HEK293 (cell line): ENCODE measurements at regions not wholly inside any gene's neighbourhood (a gene's known extent, or its start where the extent isn't known, plus 50 kb on each side); places are given as distances from the start of the nearest gene placed in this dataset.

ENCODE experiments used
- CTCF ChIA-PET: fragments of 350-600 bp; formaldehyde crosslinking; extraction: SDS; loops from one replicate; lab custom pipeline; 2021; ENCODE audit warnings: antibody characterized with exemption; lab: Yijun Ruan, JAX
- POLR2A ChIA-PET: fragments of 300-600 bp; formaldehyde crosslinking; extraction: SDS; loops from one replicate; lab custom pipeline; 2020; ENCODE audit warnings: antibody characterized with exemption, inconsistent platforms; lab: Yijun Ruan, JAX
- H3K27ac ChIP-seq: fragments of 200-500 bp; sonication (Bioruptor generic); 2 replicates; pipeline ENCODE4 v1.5.1; 2014; ENCODE audit warnings: low read depth, low read length, control low read depth, inconsistent platforms; ENCODE audit errors: extremely low read depth
- H3K36me3 ChIP-seq, 2 experiments: fragments of 200-500 bp in 1 of 2; sonication (Bioruptor generic) in 1 of 2; 1 replicate in 1 of 2; 2 replicates in 1 of 2; pipeline ENCODE4 v1.5.1; 2014 to 2017; ENCODE audit warnings: inconsistent platforms in 2 of 2, low read length in 2 of 2; ENCODE audit not compliant: control insufficient read depth in 2 of 2, insufficient read depth in 1 of 2
- H3K4me1 ChIP-seq: fragments of 200-500 bp; sonication (Bioruptor generic); 2 replicates; pipeline ENCODE4 v1.5.1; 2014; ENCODE audit warnings: mild to moderate bottlenecking, low read length, inconsistent platforms; ENCODE audit not compliant: control insufficient read depth, insufficient read depth
- H3K4me3 ChIP-seq: 2 replicates; pipeline ENCODE4 v1.5.1; 2011; ENCODE audit warnings: low read depth, mild to moderate bottlenecking, control low read depth, low read length, moderate library complexity
- H3K9me3 ChIP-seq: fragments of 200-500 bp; sonication (Bioruptor generic); 2 replicates; pipeline ENCODE4 v1.5.1; 2014; ENCODE audit warnings: low read depth, low read length, inconsistent platforms; ENCODE audit not compliant: control insufficient read depth, insufficient read depth
- FEZF1 ChIP-seq: fragments of 450-650 bp; formaldehyde crosslinking; IDR thresholded peaks from 2 replicates; pipeline ENCODE4 v1.5.1; 2016; ENCODE audit warnings: missing biosample characterization, missing genetic modification characterization
- GLI2 ChIP-seq: fragments of 450-650 bp; formaldehyde crosslinking; IDR thresholded peaks from 2 replicates; pipeline ENCODE4; 2017; ENCODE audit warnings: missing biosample characterization, missing genetic modification characterization, low read depth, borderline replicate concordance
- MYNN ChIP-seq: fragments of 450-650 bp; formaldehyde crosslinking; IDR thresholded peaks from 2 replicates; pipeline ENCODE4 v1.5.1; 2016; ENCODE audit warnings: missing biosample characterization, missing genetic modification characterization, borderline replicate concordance
- SETDB1 ChIP-seq: IDR thresholded peaks from one replicate; pipeline ENCODE4 v1.6.1; 2017; ENCODE audit warnings: mild to moderate bottlenecking, low read length, moderate library complexity, mixed read lengths; ENCODE audit not compliant: insufficient read length
- YY1 ChIP-seq: fragments of 450-650 bp; formaldehyde crosslinking; IDR thresholded peaks from 2 replicates; pipeline ENCODE4 v1.5.1; 2018; ENCODE audit warnings: missing biosample characterization, missing genetic modification characterization
- ZNF114 ChIP-seq: fragments of 450-650 bp; formaldehyde crosslinking; IDR thresholded peaks from 2 replicates; pipeline ENCODE4 v1.5.0; 2017; ENCODE audit warnings: missing biosample characterization, missing genetic modification characterization
- ZNF266 ChIP-seq: fragments of 450-650 bp; formaldehyde crosslinking; IDR thresholded peaks from 2 replicates; pipeline ENCODE4 v1.5.1; 2016; ENCODE audit warnings: missing biosample characterization, missing genetic modification characterization, low read depth
- ZNF514 ChIP-seq: fragments of 450-650 bp; formaldehyde crosslinking; IDR thresholded peaks from 2 replicates; pipeline ENCODE4 v1.5.1; 2016; ENCODE audit warnings: missing biosample characterization, missing genetic modification characterization
- ZNF548 ChIP-seq: fragments of 450-650 bp; formaldehyde crosslinking; IDR thresholded peaks from 2 replicates; pipeline ENCODE4 v1.5.1; 2016; ENCODE audit warnings: missing biosample characterization, missing genetic modification characterization
- ZNF558 ChIP-seq: fragments of 450-650 bp; formaldehyde crosslinking; IDR thresholded peaks from 2 replicates; pipeline ENCODE4 v1.5.1; 2016; ENCODE audit warnings: missing biosample characterization, missing genetic modification characterization
- ZNF571 ChIP-seq: fragments of 450-650 bp; formaldehyde crosslinking; IDR thresholded peaks from 2 replicates; pipeline ENCODE4 v1.5.0; 2017; ENCODE audit warnings: missing biosample characterization, missing genetic modification characterization
- ZNF600 ChIP-seq: fragments of 450-650 bp; formaldehyde crosslinking; IDR thresholded peaks from 2 replicates; pipeline ENCODE4 v1.5.1; 2016; ENCODE audit warnings: missing biosample characterization, missing genetic modification characterization
- ZNF624 ChIP-seq: fragments of 450-650 bp; formaldehyde crosslinking; IDR thresholded peaks from 2 replicates; pipeline ENCODE4 v1.5.1; 2017; ENCODE audit warnings: missing biosample characterization, missing genetic modification characterization
- ZNF660 ChIP-seq: fragments of 450-650 bp; IDR thresholded peaks from 2 replicates; pipeline ENCODE4 v1.5.1; 2018; ENCODE audit warnings: missing biosample characterization, mild to moderate bottlenecking, missing genetic modification characterization
- TF ChIP-seq, protein P1 (sequence below): fragments of 450-650 bp; formaldehyde crosslinking; IDR thresholded peaks from 2 replicates; pipeline ENCODE4 v1.5.1; 2016; ENCODE audit warnings: missing biosample characterization, missing genetic modification characterization, borderline replicate concordance
- TF ChIP-seq, protein P2 (sequence below): fragments of 450-650 bp; formaldehyde crosslinking; IDR thresholded peaks from 2 replicates; pipeline ENCODE4 v1.5.1; 2016; ENCODE audit warnings: missing biosample characterization, missing genetic modification characterization
- TF ChIP-seq, protein P3 (sequence below): fragments of 450-650 bp; IDR thresholded peaks from 2 replicates; pipeline ENCODE4 v1.5.1; 2018; ENCODE audit warnings: missing biosample characterization, missing genetic modification characterization
- TF ChIP-seq, protein P4 (sequence below): fragments of 450-650 bp; formaldehyde crosslinking; IDR thresholded peaks from 2 replicates; pipeline ENCODE4 v1.5.1; 2016; ENCODE audit warnings: missing biosample characterization, missing genetic modification characterization
- TF ChIP-seq, protein P5 (sequence below): fragments of 450-650 bp; formaldehyde crosslinking; optimal IDR thresholded peaks from 2 replicates; pipeline ENCODE3; 2016; ENCODE audit warnings: missing biosample characterization, mild to moderate bottlenecking, missing genetic modification characterization

DNA sequence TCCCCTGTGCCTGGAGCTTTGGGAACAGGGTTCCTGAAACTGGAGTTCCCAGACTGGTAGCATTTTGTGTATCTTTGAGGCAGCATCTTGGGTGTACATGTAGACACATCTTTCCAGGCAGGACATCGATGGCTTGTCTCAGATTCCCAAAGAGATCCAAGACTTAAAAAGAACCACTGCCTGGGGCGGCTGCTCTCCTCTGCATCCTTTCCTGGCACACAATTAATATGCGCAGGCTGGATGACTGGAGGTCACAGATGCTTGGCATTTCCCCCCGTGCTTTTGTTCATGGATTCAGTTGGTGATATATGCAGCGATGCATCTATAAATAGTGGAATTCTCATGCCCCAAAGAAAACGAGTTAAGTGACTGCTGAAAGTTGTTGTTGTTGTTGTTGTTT, 80.5 kb downstream of the CLDN34 start:
- Histone ChIP-seq H3K4me3 (no peak overlapping the region), H3K4me1 (no peaks in the 10 kb centered on the region), H3K9me3 (no peaks in the 10 kb centered on the region)
- CTCF ChIA-PET, result no interaction called here
- TF ChIP-seq ZNF600 (tag by site-specific recombination), result no peak
- TF ChIP-seq ZNF266 (tag by site-specific recombination), result no peak
- TF ChIP-seq ZNF114 (tag by site-specific recombination), result no peak
- TF ChIP-seq ZNF660, result no peak
- no peak for TF ChIP-seq ZNF558 (tag by site-specific recombination)
- TF ChIP-seq, protein P1, sequence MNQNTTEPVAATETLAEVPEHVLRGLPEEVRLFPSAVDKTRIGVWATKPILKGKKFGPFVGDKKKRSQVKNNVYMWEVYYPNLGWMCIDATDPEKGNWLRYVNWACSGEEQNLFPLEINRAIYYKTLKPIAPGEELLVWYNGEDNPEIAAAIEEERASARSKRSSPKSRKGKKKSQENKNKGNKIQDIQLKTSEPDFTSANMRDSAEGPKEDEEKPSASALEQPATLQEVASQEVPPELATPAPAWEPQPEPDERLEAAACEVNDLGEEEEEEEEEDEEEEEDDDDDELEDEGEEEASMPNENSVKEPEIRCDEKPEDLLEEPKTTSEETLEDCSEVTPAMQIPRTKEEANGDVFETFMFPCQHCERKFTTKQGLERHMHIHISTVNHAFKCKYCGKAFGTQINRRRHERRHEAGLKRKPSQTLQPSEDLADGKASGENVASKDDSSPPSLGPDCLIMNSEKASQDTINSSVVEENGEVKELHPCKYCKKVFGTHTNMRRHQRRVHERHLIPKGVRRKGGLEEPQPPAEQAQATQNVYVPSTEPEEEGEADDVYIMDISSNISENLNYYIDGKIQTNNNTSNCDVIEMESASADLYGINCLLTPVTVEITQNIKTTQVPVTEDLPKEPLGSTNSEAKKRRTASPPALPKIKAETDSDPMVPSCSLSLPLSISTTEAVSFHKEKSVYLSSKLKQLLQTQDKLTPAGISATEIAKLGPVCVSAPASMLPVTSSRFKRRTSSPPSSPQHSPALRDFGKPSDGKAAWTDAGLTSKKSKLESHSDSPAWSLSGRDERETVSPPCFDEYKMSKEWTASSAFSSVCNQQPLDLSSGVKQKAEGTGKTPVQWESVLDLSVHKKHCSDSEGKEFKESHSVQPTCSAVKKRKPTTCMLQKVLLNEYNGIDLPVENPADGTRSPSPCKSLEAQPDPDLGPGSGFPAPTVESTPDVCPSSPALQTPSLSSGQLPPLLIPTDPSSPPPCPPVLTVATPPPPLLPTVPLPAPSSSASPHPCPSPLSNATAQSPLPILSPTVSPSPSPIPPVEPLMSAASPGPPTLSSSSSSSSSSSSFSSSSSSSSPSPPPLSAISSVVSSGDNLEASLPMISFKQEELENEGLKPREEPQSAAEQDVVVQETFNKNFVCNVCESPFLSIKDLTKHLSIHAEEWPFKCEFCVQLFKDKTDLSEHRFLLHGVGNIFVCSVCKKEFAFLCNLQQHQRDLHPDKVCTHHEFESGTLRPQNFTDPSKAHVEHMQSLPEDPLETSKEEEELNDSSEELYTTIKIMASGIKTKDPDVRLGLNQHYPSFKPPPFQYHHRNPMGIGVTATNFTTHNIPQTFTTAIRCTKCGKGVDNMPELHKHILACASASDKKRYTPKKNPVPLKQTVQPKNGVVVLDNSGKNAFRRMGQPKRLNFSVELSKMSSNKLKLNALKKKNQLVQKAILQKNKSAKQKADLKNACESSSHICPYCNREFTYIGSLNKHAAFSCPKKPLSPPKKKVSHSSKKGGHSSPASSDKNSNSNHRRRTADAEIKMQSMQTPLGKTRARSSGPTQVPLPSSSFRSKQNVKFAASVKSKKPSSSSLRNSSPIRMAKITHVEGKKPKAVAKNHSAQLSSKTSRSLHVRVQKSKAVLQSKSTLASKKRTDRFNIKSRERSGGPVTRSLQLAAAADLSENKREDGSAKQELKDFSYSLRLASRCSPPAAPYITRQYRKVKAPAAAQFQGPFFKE (tag by site-specific recombination), result no peak
- TF ChIP-seq SETDB1, result no peak
- TF ChIP-seq ZNF514 (tag by site-specific recombination), result no peak
- TF ChIP-seq, all 188 proteins: peak for 0
- Histone ChIP-seq H3K27ac (no peak overlapping the region), H3K36me3 (no peaks in the 10 kb centered on the region)
- POLR2A ChIA-PET, result no interaction called here

DNA sequence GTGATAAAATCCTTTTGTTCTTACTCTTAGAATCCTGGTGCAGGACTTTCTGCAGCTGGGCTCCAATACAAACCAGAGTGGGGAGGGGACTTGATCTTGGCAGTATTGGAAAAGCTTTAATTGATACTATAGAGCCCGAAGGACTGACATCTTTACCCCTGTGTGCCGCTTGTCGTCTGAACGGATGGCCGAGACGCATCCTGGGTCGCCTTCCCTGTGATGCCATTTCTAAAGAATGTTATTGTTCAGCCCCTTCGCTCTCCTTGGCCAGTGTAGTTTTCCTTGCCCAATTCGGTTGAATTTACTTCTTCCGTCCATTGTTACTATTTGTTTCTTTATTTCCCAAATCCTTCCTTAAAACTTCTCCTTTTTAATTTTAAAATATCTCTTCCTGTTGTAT, 80.9 kb downstream of the CLDN34 start:
- Histone ChIP-seq H3K9me3 (no peaks in the 10 kb centered on the region), H3K4me1 (no peaks in the 10 kb centered on the region), H3K27ac (no peak overlapping the region), H3K36me3 (no peaks in the 10 kb centered on the region), H3K4me3 (no peak overlapping the region)
- ChIA-PET CTCF (no interaction called here), POLR2A (no interaction called here)
- TF ChIP-seq GLI2 (tag by site-specific recombination), result no peak
- TF ChIP-seq ZNF571, result no peak
- TF ChIP-seq ZNF558 (tag by site-specific recombination), result no peak
- TF ChIP-seq MYNN (tag by site-specific recombination), result no peak
- TF ChIP-seq, protein P2, sequence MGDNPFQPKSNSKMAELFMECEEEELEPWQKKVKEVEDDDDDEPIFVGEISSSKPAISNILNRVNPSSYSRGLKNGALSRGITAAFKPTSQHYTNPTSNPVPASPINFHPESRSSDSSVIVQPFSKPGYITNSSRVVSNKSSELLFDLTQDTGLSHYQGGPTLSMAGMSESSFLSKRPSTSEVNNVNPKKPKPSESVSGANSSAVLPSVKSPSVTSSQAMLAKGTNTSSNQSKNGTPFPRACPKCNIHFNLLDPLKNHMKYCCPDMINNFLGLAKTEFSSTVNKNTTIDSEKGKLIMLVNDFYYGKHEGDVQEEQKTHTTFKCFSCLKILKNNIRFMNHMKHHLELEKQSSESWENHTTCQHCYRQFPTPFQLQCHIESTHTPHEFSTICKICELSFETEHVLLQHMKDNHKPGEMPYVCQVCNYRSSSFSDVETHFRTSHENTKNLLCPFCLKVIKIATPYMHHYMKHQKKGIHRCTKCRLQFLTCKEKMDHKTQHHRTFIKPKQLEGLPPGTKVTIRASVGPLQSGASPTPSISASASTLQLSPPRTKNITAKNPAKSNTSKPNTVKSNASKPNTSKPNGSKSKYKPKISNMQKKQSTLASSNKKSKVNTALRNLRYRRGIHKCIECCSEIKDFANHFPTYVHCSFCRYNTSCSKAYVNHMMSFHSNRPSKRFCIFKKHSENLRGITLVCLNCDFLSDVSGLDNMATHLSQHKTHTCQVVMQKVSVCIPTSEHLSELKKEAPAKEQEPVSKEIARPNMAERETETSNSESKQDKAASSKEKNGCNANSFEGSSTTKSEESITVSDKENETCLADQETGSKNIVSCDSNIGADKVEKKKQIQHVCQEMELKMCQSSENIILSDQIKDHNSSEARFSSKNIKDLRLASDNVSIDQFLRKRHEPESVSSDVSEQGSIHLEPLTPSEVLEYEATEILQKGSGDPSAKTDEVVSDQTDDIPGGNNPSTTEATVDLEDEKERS (tag by site-specific recombination), result no peak
- no peak for TF ChIP-seq FEZF1 (tag by site-specific recombination)
- TF ChIP-seq, protein P3, sequence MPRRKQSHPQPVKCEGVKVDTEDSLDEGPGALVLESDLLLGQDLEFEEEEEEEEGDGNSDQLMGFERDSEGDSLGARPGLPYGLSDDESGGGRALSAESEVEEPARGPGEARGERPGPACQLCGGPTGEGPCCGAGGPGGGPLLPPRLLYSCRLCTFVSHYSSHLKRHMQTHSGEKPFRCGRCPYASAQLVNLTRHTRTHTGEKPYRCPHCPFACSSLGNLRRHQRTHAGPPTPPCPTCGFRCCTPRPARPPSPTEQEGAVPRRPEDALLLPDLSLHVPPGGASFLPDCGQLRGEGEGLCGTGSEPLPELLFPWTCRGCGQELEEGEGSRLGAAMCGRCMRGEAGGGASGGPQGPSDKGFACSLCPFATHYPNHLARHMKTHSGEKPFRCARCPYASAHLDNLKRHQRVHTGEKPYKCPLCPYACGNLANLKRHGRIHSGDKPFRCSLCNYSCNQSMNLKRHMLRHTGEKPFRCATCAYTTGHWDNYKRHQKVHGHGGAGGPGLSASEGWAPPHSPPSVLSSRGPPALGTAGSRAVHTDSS (tag by site-specific recombination), result no peak
- TF ChIP-seq, protein P4, sequence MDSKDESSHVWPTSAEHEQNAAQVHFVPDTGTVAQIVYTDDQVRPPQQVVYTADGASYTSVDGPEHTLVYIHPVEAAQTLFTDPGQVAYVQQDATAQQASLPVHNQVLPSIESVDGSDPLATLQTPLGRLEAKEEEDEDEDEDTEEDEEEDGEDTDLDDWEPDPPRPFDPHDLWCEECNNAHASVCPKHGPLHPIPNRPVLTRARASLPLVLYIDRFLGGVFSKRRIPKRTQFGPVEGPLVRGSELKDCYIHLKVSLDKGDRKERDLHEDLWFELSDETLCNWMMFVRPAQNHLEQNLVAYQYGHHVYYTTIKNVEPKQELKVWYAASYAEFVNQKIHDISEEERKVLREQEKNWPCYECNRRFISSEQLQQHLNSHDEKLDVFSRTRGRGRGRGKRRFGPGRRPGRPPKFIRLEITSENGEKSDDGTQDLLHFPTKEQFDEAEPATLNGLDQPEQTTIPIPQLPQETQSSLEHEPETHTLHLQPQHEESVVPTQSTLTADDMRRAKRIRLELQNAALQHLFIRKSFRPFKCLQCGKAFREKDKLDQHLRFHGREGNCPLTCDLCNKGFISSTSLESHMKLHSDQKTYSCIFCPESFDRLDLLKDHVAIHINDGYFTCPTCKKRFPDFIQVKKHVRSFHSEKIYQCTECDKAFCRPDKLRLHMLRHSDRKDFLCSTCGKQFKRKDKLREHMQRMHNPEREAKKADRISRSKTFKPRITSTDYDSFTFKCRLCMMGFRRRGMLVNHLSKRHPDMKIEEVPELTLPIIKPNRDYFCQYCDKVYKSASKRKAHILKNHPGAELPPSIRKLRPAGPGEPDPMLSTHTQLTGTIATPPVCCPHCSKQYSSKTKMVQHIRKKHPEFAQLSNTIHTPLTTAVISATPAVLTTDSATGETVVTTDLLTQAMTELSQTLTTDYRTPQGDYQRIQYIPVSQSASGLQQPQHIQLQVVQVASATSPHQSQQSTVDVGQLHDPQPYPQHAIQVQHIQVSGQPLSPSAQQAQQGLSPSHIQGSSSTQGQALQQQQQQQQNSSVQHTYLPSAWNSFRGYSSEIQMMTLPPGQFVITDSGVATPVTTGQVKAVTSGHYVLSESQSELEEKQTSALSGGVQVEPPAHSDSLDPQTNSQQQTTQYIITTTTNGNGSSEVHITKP (tag by site-specific recombination), result no peak
- no peak for TF ChIP-seq YY1 (tag by site-specific recombination)
- no peak for TF ChIP-seq ZNF548 (tag by site-specific recombination)
- TF ChIP-seq, protein P5, sequence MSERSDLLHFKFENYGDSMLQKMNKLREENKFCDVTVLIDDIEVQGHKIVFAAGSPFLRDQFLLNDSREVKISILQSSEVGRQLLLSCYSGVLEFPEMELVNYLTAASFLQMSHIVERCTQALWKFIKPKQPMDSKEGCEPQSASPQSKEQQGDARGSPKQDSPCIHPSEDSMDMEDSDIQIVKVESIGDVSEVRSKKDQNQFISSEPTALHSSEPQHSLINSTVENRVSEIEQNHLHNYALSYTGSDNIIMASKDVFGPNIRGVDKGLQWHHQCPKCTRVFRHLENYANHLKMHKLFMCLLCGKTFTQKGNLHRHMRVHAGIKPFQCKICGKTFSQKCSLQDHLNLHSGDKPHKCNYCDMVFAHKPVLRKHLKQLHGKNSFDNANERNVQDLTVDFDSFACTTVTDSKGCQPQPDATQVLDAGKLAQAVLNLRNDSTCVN (tag by site-specific recombination), result no peak
- no peak for TF ChIP-seq ZNF624 (tag by site-specific recombination)
